UCSD-AML1 (cell line): ENCODE measurements at regions not wholly inside any gene's neighbourhood (a gene's known extent, or its start where the extent isn't known, plus 50 kb on each side); places are given as distances from the start of the nearest gene placed in this dataset.
"Not testable (repeated sequence)": the region's sequence is repeated elsewhere in the genome, so short reads cannot be mapped to it uniquely, and the experiment has no call there.

Experiments
- DNase-seq: peaks from one replicate; lab custom pipeline; 2025; ENCODE audit not compliant: unreplicated experiment; lab: John Stamatoyannopoulos, UW

GRCh38 chr7:85376589-85376988, 189.7 kb upstream of the SEMA3D start:
- no peak for DNase-seq

- DNase-seq: no peak
Observed at GRCh38 chr7:85356916-85357315, 170.1 kb upstream of the SEMA3D start.

- DNase-seq: no peak
Observed at GRCh38 chr7:85343484-85343883, 156.6 kb upstream of the SEMA3D start.

- no peak for DNase-seq
Observed at GRCh38 chr7:85342781-85343180, 155.9 kb upstream of the SEMA3D start.

- DNase-seq: no peak
Observed at GRCh38 chr7:85341973-85342372, 155.1 kb upstream of the SEMA3D start.

DNA sequence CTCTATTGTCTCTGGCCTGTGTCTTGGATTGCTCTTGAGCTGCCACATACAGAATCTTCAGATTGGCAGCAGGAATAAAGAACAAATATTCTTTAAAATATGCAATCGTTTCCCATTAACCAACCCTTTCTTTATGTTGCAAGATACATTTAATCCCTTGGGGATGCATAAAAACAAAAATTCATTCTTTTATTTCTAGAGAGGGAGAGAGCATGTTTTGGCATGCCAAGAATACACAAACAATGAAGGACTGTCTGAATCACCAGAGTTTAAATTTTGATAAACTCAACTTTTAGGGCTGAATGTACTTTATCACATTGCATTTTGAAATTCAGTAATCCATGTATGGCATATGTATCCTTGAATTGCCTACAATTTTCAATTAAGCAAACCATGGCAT, 154.3 kb upstream of the SEMA3D start:
- DNase-seq: no peak

DNA sequence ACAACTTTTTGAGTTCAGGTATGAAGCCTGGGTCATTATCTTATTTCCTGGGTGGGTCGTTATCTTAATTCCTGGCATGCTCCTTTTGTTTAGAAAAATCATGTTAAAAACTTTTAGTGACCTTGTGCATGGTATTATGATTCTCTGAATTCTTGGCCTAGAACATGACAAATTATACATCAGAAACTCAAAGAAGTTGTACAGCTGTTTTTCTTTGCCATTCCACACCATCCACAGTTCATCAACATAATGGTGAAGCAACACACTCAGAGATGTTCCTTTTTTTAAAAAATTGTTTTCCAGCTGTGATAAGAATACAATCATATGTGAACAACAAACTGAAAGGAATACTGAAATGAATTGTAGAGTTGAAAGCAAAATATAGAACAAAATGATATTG, 149.2 kb upstream of the SEMA3D start:
- no peak for DNase-seq

DNA sequence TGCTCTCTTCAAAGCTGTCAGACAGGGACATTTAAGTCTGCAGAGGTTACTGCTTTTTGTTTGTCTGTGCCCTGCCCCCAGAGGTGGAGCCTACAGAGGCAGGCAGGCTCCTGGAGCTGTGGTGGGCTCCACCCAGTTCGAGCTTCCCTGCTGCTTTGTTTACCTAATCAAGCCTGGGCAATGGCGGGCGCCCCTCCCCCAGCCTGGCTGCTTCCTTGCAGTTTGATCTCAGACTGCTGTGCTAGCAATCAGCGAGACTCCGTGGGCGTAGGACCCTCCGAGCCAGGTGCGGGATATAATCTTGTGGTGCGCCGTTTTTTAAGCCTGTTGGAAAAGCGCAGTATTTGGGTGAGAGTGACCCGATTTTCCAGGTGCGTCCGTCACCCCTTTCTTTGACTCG, 148.3 kb upstream of the SEMA3D start:
- not testable (repeated sequence) for DNase-seq

DNA sequence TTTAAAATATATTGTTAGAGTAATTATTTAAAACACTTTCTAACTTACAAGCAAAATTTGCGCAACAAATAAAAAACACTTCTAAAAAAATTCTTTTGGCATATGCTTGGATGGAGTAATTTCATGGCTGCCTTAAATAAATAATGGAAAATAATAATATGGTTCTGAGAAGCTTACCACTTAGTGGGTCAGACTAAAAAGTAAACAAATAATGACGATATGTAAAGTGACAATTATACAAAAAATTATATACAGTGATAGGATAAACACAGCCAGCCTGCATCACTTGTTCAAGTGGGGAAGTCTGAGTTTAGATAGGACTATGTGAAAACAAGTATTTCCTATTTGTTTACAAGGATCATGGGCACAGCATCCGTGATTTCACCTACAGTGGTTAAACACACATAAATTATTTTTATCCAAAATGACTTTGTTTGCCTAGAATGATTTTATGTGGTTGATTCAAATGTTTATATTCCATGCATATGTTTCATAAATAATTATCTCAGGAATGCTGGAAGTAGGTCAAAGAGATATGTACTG, 141.7 kb upstream of the SEMA3D start:
- DNase-seq: no peak

GRCh38 chr7:85324145-85324799, 137.4 kb upstream of the SEMA3D start:
- DNase-seq: no peak

GRCh38 chr7:85322252-85322651, 135.4 kb upstream of the SEMA3D start:
- no peak for DNase-seq

DNA sequence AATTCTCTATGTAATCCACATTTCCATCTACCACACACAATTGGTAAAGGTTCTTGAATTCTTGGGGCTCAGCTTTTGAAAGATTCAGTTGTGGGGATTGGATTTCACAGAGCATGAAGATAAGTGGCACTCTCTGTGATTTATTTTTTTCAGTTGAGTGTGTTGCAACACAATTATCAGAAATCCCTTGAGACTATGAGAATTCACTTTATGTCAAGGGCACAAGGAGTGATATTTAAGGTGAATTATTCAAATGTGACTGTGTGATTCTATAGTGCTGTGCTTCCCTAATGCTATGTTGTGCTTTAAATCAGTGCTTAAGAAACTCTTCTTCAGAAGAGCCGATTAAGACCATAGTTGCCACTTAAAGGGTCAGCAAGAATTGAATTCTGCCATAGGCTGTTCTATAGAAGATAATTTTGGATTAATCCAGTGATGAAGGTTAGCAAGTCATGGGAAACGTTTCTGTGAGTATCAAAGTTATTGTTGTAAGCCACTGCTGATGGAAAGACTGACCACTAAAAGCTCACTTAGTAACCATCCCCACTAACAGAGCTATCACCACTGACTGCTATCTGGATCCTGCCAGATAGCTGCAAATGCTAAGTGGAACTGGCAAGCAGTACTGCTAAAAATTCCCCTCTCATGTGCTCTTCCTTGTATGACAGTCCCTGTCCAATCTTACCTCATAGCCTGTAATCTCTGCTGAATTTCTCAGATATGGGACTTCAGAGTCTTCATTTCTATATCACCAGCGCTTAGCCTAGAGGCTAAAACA, 134.0 kb upstream of the SEMA3D start:
- DNase-seq: no peak

DNA sequence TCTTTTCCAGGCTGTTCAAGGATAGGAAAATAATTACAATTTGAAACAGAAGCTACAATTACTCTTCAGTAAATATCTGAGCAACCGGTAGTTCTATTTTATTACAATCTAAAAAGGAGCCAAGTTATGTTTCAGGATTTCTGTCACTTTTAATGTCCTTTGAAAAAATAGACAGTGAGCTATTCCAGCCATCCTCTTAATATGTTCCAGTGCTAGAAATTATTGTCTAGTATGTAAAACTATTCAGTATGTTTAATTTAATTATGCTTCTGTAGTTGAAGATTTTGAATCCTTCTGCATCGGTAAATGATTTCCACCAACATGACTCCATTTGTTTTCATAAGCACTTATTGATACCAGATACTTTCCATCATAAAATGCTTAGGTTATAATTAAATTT, 129.6 kb upstream of the SEMA3D start:
- no peak for DNase-seq

DNA sequence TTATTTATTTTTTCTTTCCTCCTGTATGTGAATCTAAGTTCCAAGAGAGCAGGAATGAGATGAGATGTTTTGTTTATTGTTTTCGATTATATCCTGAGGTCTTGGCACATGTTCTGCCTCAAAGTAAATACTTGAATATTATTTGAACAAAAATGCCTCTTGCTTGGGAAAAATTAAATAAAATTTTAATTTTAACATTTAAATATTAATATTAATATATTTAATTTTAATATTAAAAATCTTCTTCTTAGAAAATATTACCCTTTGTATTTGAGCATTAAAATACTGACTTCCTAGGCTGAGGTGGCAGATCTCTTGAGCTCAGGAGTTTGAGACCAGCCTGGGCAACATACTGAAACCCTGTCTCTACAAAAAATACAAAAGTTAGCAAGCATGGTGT, 123.4 kb upstream of the SEMA3D start:
- DNase-seq: no peak

- DNase-seq: no peak
Observed at GRCh38 chr7:85306115-85306514, 119.3 kb upstream of the SEMA3D start.

GRCh38 chr7:85294176-85294575, 107.3 kb upstream of the SEMA3D start:
- DNase-seq: no peak

DNA sequence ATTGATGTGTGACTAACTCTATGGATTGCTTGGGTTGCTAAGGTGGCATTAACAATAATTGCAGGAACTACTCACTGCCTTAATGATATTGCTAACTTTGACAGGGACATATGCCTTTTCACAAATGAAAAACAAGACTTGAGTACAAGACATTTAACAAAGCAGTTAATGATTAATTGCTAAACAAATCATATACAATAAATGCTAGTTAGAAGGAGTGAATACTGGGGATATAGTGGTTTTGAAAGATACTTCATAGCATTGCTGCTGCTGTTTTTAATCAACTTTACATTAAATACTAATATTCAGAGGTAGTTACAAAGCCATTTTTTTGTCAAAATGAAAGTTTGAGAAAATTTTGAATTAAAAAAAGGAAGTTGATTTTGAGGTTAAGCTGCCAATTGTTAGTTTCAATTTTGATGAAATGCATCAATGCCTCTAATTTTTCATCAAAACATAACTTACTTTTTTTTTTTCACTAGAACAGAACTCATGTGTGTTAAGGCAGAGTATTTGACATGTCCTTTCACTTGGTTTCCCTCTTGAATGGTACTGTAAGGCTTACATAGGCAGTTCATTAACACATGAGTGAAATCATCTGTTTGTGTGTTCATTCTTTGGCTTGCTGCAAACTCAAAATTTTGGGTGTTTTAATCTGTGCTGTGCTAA, 106.2 kb upstream of the SEMA3D start:
- DNase-seq: no peak

DNA sequence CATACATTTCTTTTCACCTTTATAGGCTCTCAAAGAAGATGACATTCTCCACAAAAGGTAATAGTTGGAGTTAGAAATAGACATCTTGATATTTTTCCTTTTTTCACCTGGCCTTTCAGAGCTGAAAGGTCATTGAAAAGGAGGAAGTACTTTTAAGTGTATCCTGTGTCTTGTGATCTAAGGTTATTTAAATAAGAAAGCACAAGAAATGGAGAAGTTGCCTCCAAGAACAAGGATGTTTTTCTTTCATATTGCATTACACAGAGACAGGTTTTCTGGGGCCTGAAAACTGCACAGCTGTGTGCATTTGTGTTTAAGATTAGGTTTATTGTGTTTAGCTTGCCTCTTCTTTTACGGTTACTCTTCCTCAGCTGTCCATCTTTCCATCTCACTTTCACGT, 103.4 kb upstream of the SEMA3D start:
- no peak for DNase-seq

GRCh38 chr7:85289279-85289678, 102.4 kb upstream of the SEMA3D start:
- no peak for DNase-seq

DNA sequence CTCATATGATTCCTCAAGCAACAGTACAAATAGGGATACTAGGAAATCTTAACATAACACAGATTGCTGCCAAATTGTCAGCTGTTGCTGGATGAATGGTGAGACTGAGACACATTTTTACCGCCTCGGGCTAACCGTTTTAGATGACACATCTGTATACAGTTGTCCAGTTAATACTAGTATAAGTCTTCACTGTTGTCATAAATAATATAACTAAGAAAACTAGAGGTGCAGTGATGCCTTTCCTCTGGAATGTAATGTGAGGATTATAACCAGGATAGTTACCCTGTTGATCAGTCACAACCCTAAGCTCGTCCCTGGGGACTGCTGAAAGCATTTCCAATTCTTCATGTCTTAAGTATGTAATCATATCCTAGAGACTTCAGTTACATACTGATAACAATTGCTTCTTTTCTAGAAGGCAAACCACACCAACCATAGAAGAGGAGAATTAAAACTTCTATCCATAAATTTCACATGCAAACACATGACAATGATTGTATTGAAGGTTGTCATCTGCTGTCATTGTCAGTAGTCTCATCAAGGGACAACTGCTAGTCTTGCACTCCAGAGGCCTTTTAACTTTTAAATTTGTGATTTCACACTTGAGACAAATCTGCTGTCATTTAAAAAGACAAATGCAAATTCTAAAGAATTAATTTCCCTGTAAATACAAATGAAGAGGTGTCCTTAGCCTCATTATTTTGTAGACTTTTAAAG, 100.4 kb upstream of the SEMA3D start:
- no peak for DNase-seq

- DNase-seq: no peak
Observed at GRCh38 chr7:85286446-85286845, 99.6 kb upstream of the SEMA3D start.
